GM21529 (cell line): ENCODE measurements at regions not wholly inside any gene's neighbourhood (a gene's known extent, or its start where the extent isn't known, plus 50 kb on each side); places are given as distances from the start of the nearest gene placed in this dataset.

Source experiments
- ATAC-seq: cut with Tn5 transposase; IDR thresholded peaks from one replicate; pipeline ENCODE4 v1.9.1; 2021; ENCODE audit not compliant: unreplicated experiment

GRCh38 chr6:91126876-91127275, 540.0 kb upstream of the MAP3K7 start:
- ATAC-seq = no peak

DNA sequence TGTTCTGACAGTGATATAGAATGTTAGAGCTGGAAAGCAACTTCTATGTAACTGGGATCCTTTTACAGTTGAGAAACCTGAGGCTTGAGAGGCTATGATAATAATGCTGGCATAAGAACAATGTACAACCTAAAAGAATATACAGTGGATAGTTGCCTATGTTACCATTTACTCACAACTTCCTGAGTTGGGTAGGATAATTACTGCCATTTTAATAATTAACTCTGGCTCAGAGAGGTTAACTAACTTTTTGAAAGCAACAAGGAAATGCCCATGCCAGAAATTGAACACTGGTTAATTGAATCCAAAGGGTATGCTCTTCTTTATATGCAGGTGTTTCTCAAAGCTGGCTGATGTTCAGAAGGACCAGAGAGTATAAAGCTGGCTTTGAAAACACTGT, 530.7 kb upstream of the MAP3K7 start:
- ATAC-seq = no peak

DNA sequence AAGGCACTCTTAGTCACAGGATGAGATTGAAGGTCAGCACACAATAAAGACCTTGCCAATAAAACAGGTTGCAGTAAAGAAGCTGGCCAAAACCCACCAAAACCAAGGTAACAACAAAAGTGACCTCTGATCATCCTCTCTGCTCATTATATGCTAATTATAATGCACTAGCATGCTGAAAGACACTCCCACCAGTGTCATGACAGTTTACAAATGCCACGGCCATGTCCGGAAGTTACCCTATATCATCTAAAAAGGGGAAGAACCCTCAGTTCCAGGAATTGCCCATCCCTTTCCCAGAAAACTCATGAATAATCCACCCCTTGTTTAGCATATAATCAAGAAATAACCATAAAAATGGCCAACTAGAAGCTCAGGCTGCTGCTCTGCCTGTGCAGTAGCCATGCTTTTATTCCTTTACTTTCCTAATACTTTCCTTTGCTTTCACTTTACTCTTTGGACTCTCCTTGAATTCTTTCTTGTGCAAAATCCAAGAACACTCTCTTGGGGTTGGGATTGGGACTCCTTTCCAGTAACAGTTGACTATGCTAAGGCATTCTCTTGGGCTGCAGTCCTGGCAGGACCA, 527.3 kb upstream of the MAP3K7 start:
- ATAC-seq = no peak

DNA sequence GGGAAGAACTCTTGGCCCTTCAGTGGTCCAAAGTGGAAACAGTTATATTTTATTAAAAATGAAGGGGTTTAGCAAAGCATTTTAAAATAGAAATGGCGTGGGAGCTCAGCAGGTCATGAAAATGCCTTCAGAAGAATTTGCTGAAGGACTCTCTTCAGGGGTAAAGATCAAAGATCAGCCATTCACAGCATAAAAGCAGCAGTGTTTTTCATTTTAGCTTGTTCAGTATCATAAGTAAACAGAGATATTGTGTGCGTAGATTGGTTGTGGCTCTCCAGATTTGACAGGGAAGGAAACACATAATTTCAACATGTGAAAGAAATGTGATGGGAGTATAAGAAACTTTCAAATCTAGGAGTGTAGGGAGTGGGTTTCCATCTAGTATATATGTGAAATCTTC, 519.2 kb upstream of the MAP3K7 start:
- no peak for ATAC-seq

GRCh38 chr6:91105532-91105931, 518.7 kb upstream of the MAP3K7 start:
- no peak for ATAC-seq

GRCh38 chr6:91099479-91099878, 512.6 kb upstream of the MAP3K7 start:
- no peak for ATAC-seq

DNA sequence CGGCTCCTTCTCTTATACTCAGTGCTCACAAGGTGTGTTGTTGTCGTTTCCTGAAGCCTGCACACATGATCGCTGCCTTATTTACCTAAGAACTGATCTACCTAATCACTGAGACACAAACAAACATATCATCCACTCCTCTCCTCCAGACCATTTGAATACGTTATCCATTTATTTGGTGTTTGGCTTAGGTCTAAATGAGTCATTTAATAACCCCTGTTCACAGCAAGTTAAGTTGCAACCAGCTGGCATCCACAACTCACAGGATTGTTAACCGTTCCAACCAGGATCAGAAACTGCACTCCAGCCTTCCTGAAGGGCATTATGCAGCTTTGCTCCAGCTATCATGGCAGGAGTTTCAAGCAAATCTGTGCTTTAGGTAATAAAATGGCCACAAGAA, 511.1 kb upstream of the MAP3K7 start:
- ATAC-seq = no peak

- no peak for ATAC-seq
Measured at GRCh38 chr6:91097364-91097763, 510.5 kb upstream of the MAP3K7 start.

DNA sequence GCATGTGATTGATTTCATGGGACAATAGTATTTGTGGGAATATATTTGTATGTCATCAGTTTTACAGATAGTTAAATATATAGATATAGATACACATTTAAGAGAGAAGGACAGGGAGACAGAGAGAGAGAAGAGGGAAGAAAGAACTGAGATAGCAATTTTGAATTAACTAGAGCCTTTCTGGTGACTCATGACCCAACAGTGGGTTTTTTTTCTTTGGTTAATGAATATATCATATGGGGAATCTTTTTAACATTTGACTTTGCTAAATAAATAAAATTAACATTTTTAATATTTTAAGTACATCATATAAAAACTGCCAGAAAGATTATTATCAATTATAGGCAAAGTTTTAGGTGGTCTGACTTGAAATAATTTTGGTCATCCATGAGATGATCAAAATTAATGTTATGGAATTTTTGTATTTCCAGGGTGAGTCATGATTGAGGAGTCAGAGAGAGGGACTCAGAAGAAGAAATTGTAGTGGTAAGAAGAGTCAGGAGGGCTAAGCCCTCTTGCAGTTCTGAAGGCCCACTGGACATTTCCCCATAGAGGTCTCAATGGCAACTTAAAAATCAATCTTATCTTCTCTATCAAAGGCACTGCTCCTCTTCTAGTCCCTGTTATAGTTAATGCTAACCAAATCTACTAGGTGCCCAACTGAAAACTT, 508.1 kb upstream of the MAP3K7 start:
- ATAC-seq = no peak

- ATAC-seq = no peak
Measured at GRCh38 chr6:91094341-91094740, 507.5 kb upstream of the MAP3K7 start.

- ATAC-seq = no peak
Measured at GRCh38 chr6:91088976-91089375, 502.1 kb upstream of the MAP3K7 start.

DNA sequence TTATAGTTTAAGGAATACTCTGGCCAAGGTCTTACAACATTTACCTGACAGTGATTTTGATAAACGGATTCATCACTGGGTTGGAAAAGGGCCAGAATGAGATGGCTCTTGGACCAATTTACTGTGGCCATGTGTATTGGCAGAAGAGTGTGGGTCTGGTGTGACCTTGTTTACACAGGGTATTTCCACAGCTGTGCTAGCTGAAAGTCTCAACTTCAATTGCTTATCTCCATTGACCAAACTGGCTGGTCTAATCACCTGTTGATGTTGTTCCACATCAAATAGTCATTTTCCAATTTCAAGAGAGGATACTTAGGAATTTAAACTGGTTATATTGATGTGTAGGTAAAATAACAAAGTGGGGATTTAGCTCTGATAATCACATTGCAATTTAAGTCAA, 501.6 kb upstream of the MAP3K7 start:
- ATAC-seq = no peak

GRCh38 chr6:91087908-91088307, 501.0 kb upstream of the MAP3K7 start:
- no peak for ATAC-seq

- no peak for ATAC-seq
Measured at GRCh38 chr6:91083211-91083610, 496.3 kb upstream of the MAP3K7 start.

DNA sequence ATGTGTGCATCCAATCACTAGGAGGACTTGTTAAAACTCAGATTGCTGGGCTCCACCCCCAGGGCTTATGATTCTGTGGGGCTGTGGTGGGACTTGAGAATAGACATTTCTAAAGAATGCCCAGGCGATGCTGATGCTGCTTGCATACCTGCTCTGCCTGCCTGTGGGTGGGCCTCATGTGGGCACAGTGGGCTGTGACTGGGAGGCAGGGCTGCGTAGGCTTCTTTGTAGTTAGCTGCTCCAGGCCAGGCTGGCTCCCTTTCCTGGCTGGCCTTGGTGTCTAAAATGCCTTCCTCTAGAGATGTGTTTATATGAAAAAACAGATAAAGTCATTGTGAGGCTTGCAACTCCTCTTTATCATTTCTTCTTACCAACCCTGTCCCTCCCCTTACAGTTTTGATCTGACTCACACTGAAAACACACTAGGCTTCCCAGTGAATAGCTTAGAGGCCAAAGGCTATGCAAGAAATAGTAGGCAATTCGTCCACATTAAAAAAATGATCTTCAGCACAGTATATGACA, 495.5 kb upstream of the MAP3K7 start:
- ATAC-seq = no peak

DNA sequence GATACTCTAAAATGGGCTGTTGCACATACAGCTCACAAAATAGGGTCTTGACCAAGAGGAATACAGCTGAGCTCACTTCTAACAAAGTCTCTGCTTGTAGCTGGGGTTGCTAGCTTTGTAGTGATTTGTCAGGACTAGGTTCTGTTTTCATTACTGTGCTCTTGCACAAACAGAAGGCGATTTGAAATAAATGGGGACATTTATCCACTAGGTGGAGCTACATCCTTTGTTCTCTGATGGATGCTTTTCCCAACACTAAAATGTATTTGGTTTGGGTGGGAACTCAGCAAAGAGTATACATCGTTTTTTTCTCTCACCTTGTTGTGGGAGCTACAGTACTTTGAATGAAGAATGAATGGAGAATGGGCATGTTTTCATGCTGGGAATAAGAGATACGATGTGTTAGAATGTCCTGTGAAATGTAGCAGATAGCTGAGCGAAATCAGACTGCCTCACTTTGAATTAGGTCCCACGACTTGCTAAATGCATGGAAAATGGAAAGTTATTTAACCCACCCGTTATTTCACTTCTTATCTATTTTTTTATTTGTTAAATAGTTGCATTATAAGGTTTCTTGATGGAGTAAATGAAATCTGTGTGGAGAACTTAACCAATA, 494.7 kb upstream of the MAP3K7 start:
- peak; percentile 68 for ATAC-seq

- ATAC-seq = no peak
Measured at GRCh38 chr6:91080871-91081270, 494.0 kb upstream of the MAP3K7 start.

GRCh38 chr6:91079969-91080368, 493.1 kb upstream of the MAP3K7 start:
- ATAC-seq = no peak

- no peak for ATAC-seq
Measured at GRCh38 chr6:91075244-91075976, 488.5 kb upstream of the MAP3K7 start.

DNA sequence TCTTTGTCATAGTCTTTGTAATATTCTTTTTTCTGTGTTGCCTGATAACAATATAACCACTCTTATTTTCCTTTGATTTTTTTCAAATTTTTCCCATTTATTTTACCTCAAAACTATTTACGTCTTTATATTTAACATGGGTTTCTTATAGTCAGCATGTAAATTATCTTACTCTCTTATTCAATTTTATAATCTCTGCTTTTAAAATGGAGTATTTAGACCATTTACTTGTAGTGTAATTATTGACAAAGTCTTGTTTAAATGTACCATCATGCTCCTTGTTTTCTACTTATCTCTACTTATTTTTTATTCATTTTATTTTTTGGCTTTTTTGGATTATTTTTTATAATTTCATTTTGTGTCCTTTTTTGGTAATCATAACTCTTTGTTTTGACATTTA, 476.5 kb upstream of the MAP3K7 start:
- no peak for ATAC-seq

DNA sequence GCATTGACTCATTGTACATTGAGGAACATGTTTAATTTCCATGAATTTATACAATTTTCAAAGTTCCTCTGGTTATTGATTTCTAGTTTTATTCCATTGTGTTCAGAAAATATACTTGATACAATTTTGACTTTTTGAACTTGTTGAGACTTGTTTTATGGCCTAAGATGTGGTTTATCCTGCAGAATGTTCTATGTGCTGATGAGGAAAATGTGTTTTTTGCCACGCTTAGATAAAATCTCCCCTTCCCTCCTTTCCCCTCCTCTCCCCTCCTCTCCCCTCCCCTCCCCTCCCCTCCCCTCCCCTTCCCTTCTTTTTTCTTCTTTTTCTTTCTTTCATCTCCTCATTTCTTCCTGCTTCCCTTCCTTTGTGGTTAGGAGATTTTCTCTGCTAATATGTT, 470.8 kb upstream of the MAP3K7 start:
- ATAC-seq = no peak

- no peak for ATAC-seq
Measured at GRCh38 chr6:91055959-91056358, 469.1 kb upstream of the MAP3K7 start.
